ENCODE measurements at regions not wholly inside any gene's neighbourhood (a gene's known extent, or its start where the extent isn't known, plus 50 kb on each side); places are given as distances from the start of the nearest gene placed in this dataset.

DNA sequence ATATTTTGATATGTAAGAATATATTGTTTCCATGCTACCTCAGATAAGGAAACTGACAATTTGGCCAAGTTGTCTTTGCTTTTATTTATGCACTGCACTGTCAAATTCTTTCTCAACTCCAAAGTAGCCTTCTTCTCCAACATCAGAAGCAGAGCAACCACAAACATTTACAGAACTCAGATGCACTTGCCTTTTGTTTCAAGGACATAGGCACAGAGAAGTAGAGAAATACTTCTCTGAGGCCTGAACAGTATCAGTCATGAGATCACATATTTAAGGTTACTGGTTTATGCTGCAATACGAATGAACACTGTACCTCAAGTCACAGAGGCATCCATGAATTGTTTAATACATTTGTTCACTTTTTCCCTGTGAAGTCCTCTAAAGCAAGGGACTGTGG is 606.1 kb upstream of the SLIT2 start:
- H3K27me3 ChIP-seq (ENCODE audit: control insufficient read depth, insufficient read depth, low read length) = no peaks in the 10 kb centered on the region
- TF ChIP-seq, protein P1, sequence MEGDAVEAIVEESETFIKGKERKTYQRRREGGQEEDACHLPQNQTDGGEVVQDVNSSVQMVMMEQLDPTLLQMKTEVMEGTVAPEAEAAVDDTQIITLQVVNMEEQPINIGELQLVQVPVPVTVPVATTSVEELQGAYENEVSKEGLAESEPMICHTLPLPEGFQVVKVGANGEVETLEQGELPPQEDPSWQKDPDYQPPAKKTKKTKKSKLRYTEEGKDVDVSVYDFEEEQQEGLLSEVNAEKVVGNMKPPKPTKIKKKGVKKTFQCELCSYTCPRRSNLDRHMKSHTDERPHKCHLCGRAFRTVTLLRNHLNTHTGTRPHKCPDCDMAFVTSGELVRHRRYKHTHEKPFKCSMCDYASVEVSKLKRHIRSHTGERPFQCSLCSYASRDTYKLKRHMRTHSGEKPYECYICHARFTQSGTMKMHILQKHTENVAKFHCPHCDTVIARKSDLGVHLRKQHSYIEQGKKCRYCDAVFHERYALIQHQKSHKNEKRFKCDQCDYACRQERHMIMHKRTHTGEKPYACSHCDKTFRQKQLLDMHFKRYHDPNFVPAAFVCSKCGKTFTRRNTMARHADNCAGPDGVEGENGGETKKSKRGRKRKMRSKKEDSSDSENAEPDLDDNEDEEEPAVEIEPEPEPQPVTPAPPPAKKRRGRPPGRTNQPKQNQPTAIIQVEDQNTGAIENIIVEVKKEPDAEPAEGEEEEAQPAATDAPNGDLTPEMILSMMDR (IDR thresholded peaks at IDR 0.05; ENCODE audit: low read depth, low read length) = no peak
- ChIA-PET CTCF (no interaction called here), POLR2A (no interaction called here)
- H3K9me3 ChIP-seq (ENCODE audit: control insufficient read depth, insufficient read depth, low read length) = no peaks in the 10 kb centered on the region
- DNase-seq (ENCODE audit: low read depth, low spot score) = no peak
- H3K27ac ChIP-seq (ENCODE audit: low read depth, low read length) = no peak overlapping the region
- no peak overlapping the region for H3K4me3 ChIP-seq (ENCODE audit: low read depth, low read length)

GRCh38 chr4:19636451-19636850 is 615.3 kb upstream of the SLIT2 start:
- Histone ChIP-seq H3K27me3 (ENCODE audit: control insufficient read depth, insufficient read depth, low read length) (no peaks in the 10 kb centered on the region), H3K4me3 (ENCODE audit: low read depth, low read length) (no peak overlapping the region), H3K27ac (ENCODE audit: low read depth, low read length) (no peak overlapping the region), H3K9me3 (ENCODE audit: control insufficient read depth, insufficient read depth, low read length) (no peaks in the 10 kb centered on the region; the same call in 1 of the 2 replicates)
- ChIA-PET CTCF (no interaction called here), POLR2A (no interaction called here)
- TF ChIP-seq, protein P1 (IDR thresholded peaks at IDR 0.05; ENCODE audit: low read depth, low read length) = no peak
- no peak for DNase-seq (ENCODE audit: low read depth, low spot score)

DNA sequence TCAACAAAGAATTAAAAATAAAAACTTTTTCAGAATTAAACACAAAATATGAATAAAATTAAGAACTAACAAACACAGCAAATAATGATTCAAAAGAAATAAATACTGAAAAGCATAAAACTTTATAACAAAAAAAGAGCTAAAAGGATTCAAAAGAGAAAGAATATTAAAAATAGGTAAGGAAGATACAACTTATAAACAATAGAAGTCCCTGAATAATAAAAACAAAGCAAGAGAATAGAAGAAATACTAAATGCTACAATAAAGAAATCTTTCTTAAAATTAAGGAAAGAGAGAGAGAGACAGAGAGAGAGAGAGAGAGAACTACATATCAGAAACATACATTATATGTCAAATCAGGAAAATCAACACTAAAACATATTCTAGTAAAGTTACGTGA is 619.9 kb upstream of the SLIT2 start:
- ChIA-PET CTCF (interaction anchor here (0.7 to 1.0 kb wide), 2 partner anchors 20 to 328 kb away, joined by 3 to 4 read pairs; no protein-coding TSS in a partner anchor), POLR2A (no interaction called here)
- H3K4me3 ChIP-seq (ENCODE audit: low read depth, low read length) = no peak overlapping the region
- no peak for DNase-seq (ENCODE audit: low read depth, low spot score)
- no peak overlapping the region for H3K27ac ChIP-seq (ENCODE audit: low read depth, low read length)
- H3K27me3 ChIP-seq (ENCODE audit: control insufficient read depth, insufficient read depth, low read length) = no peaks in the 10 kb centered on the region
- no peaks in the 10 kb centered on the region; the same call in 1 of the 2 replicates for H3K9me3 ChIP-seq (ENCODE audit: control insufficient read depth, insufficient read depth, low read length)
- TF ChIP-seq, protein P1 (IDR thresholded peaks at IDR 0.05; ENCODE audit: low read depth, low read length) = no peak

DNA sequence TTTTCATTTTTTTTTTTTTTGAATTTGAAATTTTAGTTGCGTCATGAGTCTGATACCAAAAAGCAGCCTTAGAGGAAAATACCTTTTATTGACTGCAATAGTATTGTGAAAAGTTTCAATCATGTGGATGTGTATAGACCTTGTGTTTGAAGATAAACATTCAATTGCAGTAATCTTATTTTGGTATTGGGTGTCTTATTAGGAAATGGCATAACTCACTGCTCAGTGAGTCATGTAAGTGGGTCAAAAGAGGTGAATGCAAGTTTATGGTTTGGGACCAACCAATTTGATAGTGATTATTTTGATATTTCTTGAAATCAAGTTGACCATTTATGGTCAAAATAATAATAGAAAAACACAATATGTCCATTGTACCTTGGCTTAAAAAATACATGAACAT is 627.8 kb upstream of the SLIT2 start:
- POLR2A ChIA-PET = no interaction called here
- CTCF ChIA-PET = no interaction called here
- DNase-seq (ENCODE audit: low read depth, low spot score) = no peak
- H3K27ac ChIP-seq (ENCODE audit: low read depth, low read length) = no peak overlapping the region
- H3K27me3 ChIP-seq (ENCODE audit: control insufficient read depth, insufficient read depth, low read length) = no peaks in the 10 kb centered on the region
- H3K4me3 ChIP-seq (ENCODE audit: low read depth, low read length) = no peak overlapping the region
- H3K9me3 ChIP-seq (ENCODE audit: control insufficient read depth, insufficient read depth, low read length) = no peaks in the 10 kb centered on the region
- TF ChIP-seq, protein P1 (IDR thresholded peaks at IDR 0.05; ENCODE audit: low read depth, low read length) = no peak

GRCh38 chr4:19615086-19615689 is 636.5 kb upstream of the SLIT2 start:
- Histone ChIP-seq H3K4me3 (ENCODE audit: low read depth, low read length) (no peak overlapping the region), H3K27ac (ENCODE audit: low read depth, low read length) (no peak overlapping the region), H3K27me3 (ENCODE audit: control insufficient read depth, insufficient read depth, low read length) (no peaks in the 10 kb centered on the region), H3K9me3 (ENCODE audit: control insufficient read depth, insufficient read depth, low read length) (no peaks in the 10 kb centered on the region)
- POLR2A ChIA-PET = no interaction called here
- TF ChIP-seq, protein P1 (IDR thresholded peaks at IDR 0.05; ENCODE audit: low read depth, low read length) = no peak
- CTCF ChIA-PET = no interaction called here
- no peak for DNase-seq (ENCODE audit: low read depth, low spot score)
